ENCODE measurements at regions not wholly inside any gene's neighbourhood (a gene's known extent, or its start where the extent isn't known, plus 50 kb on each side); places are given as distances from the start of the nearest gene placed in this dataset.

GRCh38 chr9:80177949-80178480 is 606.2 kb downstream of the TLE4 start:
- H3K27ac ChIP-seq (ENCODE audit: low read depth, low read length) = no peak overlapping the region
- no peak overlapping the region for H3K4me3 ChIP-seq (ENCODE audit: low read length)
- CTCF ChIA-PET = interaction anchor here (1.0 kb wide), 1 partner anchor 8 kb away, joined by 4 read pairs; no protein-coding TSS in a partner anchor
- Mint-ChIP-seq H3K36me3 (no peaks in the 10 kb centered on the region), H3K4me3 (no peak overlapping the region), H3K27ac (no peak overlapping the region), H3K4me1 (no peaks in the 10 kb centered on the region), H3K9me3 (peaks cover 0 to 3% (median 0%) of the 10 kb centered on the region in 11 donors), H3K27me3 (peaks cover 0 to 8% (median 0%) of the 10 kb centered on the region in 5 donors)
- no peaks in the 10 kb centered on the region for H3K27me3 ChIP-seq (ENCODE audit: control insufficient read depth in 2 of 2, insufficient read depth in 2 of 2, low read length in 2 of 2)
- H3K9me3 ChIP-seq (ENCODE audit: control insufficient read depth in 2 of 3, low read length in 3 of 3) = peaks cover 0 to 6% (median 0%) of the 10 kb centered on the region in 3 experiments
- H3K4me1 ChIP-seq (ENCODE audit: control insufficient read depth in 2 of 2, insufficient read depth in 2 of 2, low read length in 2 of 2) = no peaks in the 10 kb centered on the region
- POLR2A ChIA-PET = no interaction called here
- ATAC-seq (no peak), DNase-seq (no peak)
- intact Hi-C loops (cut with micrococcal nuclease) = loop anchor here (5.0 kb wide), 2 partner anchors 606 to 706 kb away; partner anchors contain the start of gene TLE4 (in 1 of the 2)
- H3K36me3 ChIP-seq (ENCODE audit: control insufficient read depth in 2 of 3, insufficient read depth in 3 of 3, low read length in 3 of 3) = no peaks in the 10 kb centered on the region

DNA sequence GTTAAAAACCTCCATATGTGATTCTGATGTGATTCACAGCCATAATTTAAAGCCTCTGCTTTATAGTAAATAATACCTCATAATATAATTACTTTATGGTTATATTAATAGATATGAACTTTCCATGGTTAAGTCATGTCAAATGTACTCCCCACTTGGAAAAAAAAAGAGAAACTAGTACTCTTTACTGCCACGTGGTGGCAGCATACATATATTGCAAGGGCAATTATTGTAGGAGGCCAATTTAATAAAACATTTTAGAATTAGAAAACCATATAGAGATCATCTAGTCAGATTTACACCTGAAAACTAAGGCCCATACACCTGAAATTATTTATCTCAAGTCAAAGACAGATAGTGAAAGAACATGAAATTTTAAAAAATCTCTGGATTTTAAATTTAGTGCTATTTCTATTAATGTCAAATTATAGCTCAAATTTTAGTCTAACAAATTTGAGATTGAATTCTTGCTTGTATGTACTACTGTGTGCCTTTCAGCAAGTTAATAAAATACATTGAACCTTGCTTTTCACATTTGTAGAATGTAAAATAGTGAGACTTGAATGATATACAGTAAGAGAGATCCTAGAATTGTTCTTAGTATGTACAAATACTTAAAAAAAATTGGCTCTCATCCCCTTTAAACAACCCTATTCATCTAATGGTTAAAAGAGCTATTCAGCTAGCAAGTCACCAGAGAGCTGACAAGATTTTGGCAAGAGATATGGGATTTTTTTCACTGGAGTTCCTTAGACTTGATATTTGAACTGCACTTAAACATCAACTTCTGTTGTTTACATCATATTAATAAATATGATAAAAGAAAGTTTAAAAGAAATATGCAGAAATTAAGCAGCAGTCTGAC is 603.8 kb downstream of the TLE4 start:
- POLR2A ChIA-PET = no interaction called here
- CTCF ChIA-PET = no interaction called here

GRCh38 chr9:80163889-80164288 is 592.1 kb downstream of the TLE4 start:
- POLR2A ChIA-PET = no interaction called here
- no peak for ATAC-seq
- Histone ChIP-seq H3K27ac (ENCODE audit: low read depth, low read length) (no peak overlapping the region), H3K27me3 (ENCODE audit: control insufficient read depth in 2 of 2, insufficient read depth in 2 of 2, low read length in 2 of 2) (no peaks in the 10 kb centered on the region), H3K4me3 (ENCODE audit: low read length) (no peak overlapping the region), H3K36me3 (ENCODE audit: control insufficient read depth in 2 of 3, insufficient read depth in 3 of 3, low read length in 3 of 3) (no peaks in the 10 kb centered on the region), H3K4me1 (ENCODE audit: control insufficient read depth in 2 of 2, insufficient read depth in 2 of 2, low read length in 2 of 2) (no peaks in the 10 kb centered on the region), H3K9me3 (ENCODE audit: control insufficient read depth in 2 of 3, low read length in 3 of 3) (no peaks in the 10 kb centered on the region)
- CTCF ChIA-PET = no interaction called here
- DNase-seq = no peak
- Mint-ChIP-seq H3K27me3 (peaks cover 0 to 10% (median 3%) of the 10 kb centered on the region in 5 donors), H3K27ac (no peak overlapping the region), H3K4me3 (no peak overlapping the region), H3K36me3 (no peaks in the 10 kb centered on the region), H3K9me3 (no peaks in the 10 kb centered on the region), H3K4me1 (no peaks in the 10 kb centered on the region)
- intact Hi-C loops (cut with micrococcal nuclease) = no loop called here

More for the DNA sequence above, 603.8 kb downstream of the TLE4 start:
- Mint-ChIP-seq H3K9me3 (peaks cover 0 to 4% (median 0%) of the 10 kb centered on the region in 11 donors), H3K4me1 (no peaks in the 10 kb centered on the region), H3K4me3 (no peak overlapping the region), H3K27me3 (peaks cover 0 to 7% (median 6%) of the 10 kb centered on the region in 5 donors), H3K27ac (no peak overlapping the region), H3K36me3 (no peaks in the 10 kb centered on the region)
- H3K4me1 ChIP-seq (ENCODE audit: control insufficient read depth in 2 of 2, insufficient read depth in 2 of 2, low read length in 2 of 2) = no peaks in the 10 kb centered on the region
- no peak for ATAC-seq
- no peaks in the 10 kb centered on the region for H3K36me3 ChIP-seq (ENCODE audit: control insufficient read depth in 2 of 3, insufficient read depth in 3 of 3, low read length in 3 of 3)
- H3K4me3 ChIP-seq (ENCODE audit: low read length) = no peak overlapping the region
- DNase-seq = peak in 5 of 9 donors; percentile 4 to 25 (median 10)
- no peak overlapping the region for H3K27ac ChIP-seq (ENCODE audit: low read depth, low read length)
- H3K27me3 ChIP-seq (ENCODE audit: control insufficient read depth in 2 of 2, insufficient read depth in 2 of 2, low read length in 2 of 2) = no peaks in the 10 kb centered on the region
- H3K9me3 ChIP-seq (ENCODE audit: control insufficient read depth in 2 of 3, low read length in 3 of 3) = peaks cover 0 to 6% (median 0%) of the 10 kb centered on the region in 3 experiments
- intact Hi-C loops (cut with micrococcal nuclease) = loop anchor here (1.0 to 5.0 kb wide), 8 partner anchors 417 to 1511 kb away; partner anchors contain the start of gene TLE4 (in 1 of the 2)

DNA sequence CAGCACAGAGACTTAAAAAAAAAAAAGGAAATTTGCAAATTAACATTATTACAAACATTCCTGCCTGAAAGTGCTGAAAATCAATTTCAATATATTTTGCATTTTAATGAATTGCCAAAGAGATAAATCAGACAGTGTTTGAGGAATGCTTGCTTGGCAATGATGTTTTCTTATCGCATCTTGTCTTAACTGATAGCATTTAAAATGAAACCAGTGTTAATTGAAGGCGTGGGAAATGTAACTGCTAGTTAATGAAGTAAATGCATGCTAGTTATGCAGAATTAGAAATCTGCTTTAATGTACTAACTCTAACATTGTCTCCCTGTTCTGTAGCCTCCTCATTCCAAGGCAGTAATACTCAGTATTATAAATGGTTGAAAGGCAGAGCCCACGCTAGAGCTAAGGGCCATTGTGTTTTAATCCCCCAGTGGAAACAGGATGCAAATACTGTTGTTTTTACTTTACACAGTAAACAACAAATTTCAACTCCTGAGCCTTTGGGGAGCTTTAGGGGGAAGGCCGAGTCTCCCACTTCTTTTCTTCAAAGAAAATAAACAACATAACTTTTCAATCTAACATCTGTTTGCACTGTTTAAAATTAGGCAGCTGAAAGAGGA is 586.9 kb downstream of the TLE4 start:
- Mint-ChIP-seq H3K27ac (no peak overlapping the region), H3K4me1 (no peaks in the 10 kb centered on the region), H3K27me3 (peaks cover 0 to 8% (median 7%) of the 10 kb centered on the region in 5 donors), H3K36me3 (no peaks in the 10 kb centered on the region), H3K4me3 (no peak overlapping the region), H3K9me3 (peaks cover 0 to 3% (median 0%) of the 10 kb centered on the region in 11 donors)
- Histone ChIP-seq H3K27me3 (ENCODE audit: control insufficient read depth in 2 of 2, insufficient read depth in 2 of 2, low read length in 2 of 2) (no peaks in the 10 kb centered on the region), H3K9me3 (ENCODE audit: control insufficient read depth in 2 of 3, low read length in 3 of 3) (no peaks in the 10 kb centered on the region), H3K27ac (ENCODE audit: low read depth, low read length) (no peak overlapping the region), H3K4me1 (ENCODE audit: control insufficient read depth in 2 of 2, insufficient read depth in 2 of 2, low read length in 2 of 2) (no peaks in the 10 kb centered on the region), H3K36me3 (ENCODE audit: control insufficient read depth in 2 of 3, insufficient read depth in 3 of 3, low read length in 3 of 3) (no peaks in the 10 kb centered on the region), H3K4me3 (ENCODE audit: low read length) (no peak overlapping the region)
- POLR2A ChIA-PET = no interaction called here
- CTCF ChIA-PET = no interaction called here
- intact Hi-C loops (cut with micrococcal nuclease) = no loop called here
- no peak for ATAC-seq
- DNase-seq = no peak

- Mint-ChIP-seq H3K36me3 (no peaks in the 10 kb centered on the region), H3K4me1 (no peaks in the 10 kb centered on the region), H3K9me3 (peaks cover 0 to 7% (median 0%) of the 10 kb centered on the region in 11 donors), H3K27me3 (peaks cover 0 to 10% (median 7%) of the 10 kb centered on the region in 5 donors), H3K4me3 (no peak overlapping the region), H3K27ac (no peak overlapping the region)
- Histone ChIP-seq H3K36me3 (ENCODE audit: control insufficient read depth in 2 of 3, insufficient read depth in 3 of 3, low read length in 3 of 3) (no peaks in the 10 kb centered on the region), H3K9me3 (ENCODE audit: control insufficient read depth in 2 of 3, low read length in 3 of 3) (no peaks in the 10 kb centered on the region), H3K4me3 (ENCODE audit: low read length) (no peak overlapping the region), H3K4me1 (ENCODE audit: control insufficient read depth in 2 of 2, insufficient read depth in 2 of 2, low read length in 2 of 2) (no peaks in the 10 kb centered on the region), H3K27ac (ENCODE audit: low read depth, low read length) (no peak overlapping the region), H3K27me3 (ENCODE audit: control insufficient read depth in 2 of 2, insufficient read depth in 2 of 2, low read length in 2 of 2) (no peaks in the 10 kb centered on the region)
- intact Hi-C loops (cut with micrococcal nuclease) = no loop called here
- ChIA-PET POLR2A (no interaction called here), CTCF (no interaction called here)
- no peak for ATAC-seq
- no peak for DNase-seq
Measured at GRCh38 chr9:80158131-80158530, 586.4 kb downstream of the TLE4 start.

GRCh38 chr9:80157561-80157983 is 585.8 kb downstream of the TLE4 start:
- Mint-ChIP-seq H3K9me3 (peaks cover 0 to 7% (median 0%) of the 10 kb centered on the region in 11 donors), H3K4me1 (no peaks in the 10 kb centered on the region), H3K36me3 (no peaks in the 10 kb centered on the region), H3K4me3 (no peak overlapping the region), H3K27ac (no peak overlapping the region), H3K27me3 (peaks cover 0 to 10% (median 7%) of the 10 kb centered on the region in 5 donors)
- no peaks in the 10 kb centered on the region for H3K4me1 ChIP-seq (ENCODE audit: control insufficient read depth in 2 of 2, insufficient read depth in 2 of 2, low read length in 2 of 2)
- DNase-seq = no peak
- CTCF ChIA-PET = interaction anchor here (0.6 kb wide), 1 partner anchor 14 kb away, joined by 3 read pairs; no protein-coding TSS in a partner anchor
- intact Hi-C loops (cut with micrococcal nuclease) = no loop called here
- POLR2A ChIA-PET = no interaction called here
- H3K27me3 ChIP-seq (ENCODE audit: control insufficient read depth in 2 of 2, insufficient read depth in 2 of 2, low read length in 2 of 2) = no peaks in the 10 kb centered on the region
- no peaks in the 10 kb centered on the region for H3K36me3 ChIP-seq (ENCODE audit: control insufficient read depth in 2 of 3, insufficient read depth in 3 of 3, low read length in 3 of 3)
- no peak overlapping the region for H3K27ac ChIP-seq (ENCODE audit: low read depth, low read length)
- H3K4me3 ChIP-seq (ENCODE audit: low read length) = no peak overlapping the region
- ATAC-seq = no peak
- no peaks in the 10 kb centered on the region for H3K9me3 ChIP-seq (ENCODE audit: control insufficient read depth in 2 of 3, low read length in 3 of 3)

Data from naive thymus-derived CD4-positive, alpha-beta T cell (primary cell).